LNCAP (cell line): ENCODE measurements at regions not wholly inside any gene's neighbourhood (a gene's known extent, or its start where the extent isn't known, plus 50 kb on each side); places are given as distances from the start of the nearest gene placed in this dataset.

Source experiments
- CTCF ChIP-seq: fragments of 450-650 bp; IDR thresholded peaks from 2 replicates; pipeline ENCODE4 v1.5.1; 2017; ENCODE audit warnings: mild to moderate bottlenecking

- TF ChIP-seq CTCF: no peak
These were observed 258.3 kb upstream of the TMPRSS15 start for GRCh38 chr21:18661842-18662241.

GRCh38 chr21:18663663-18664062, 260.1 kb upstream of the TMPRSS15 start:
- no peak for TF ChIP-seq CTCF

GRCh38 chr21:18666725-18667124, 263.1 kb upstream of the TMPRSS15 start:
- TF ChIP-seq CTCF: no peak

- TF ChIP-seq CTCF: no peak
These were observed 270.2 kb upstream of the TMPRSS15 start for GRCh38 chr21:18673789-18674188.

- TF ChIP-seq CTCF: no peak
These were observed 274.0 kb upstream of the TMPRSS15 start for GRCh38 chr21:18677632-18678031.

GRCh38 chr21:18705971-18706370, 302.4 kb upstream of the TMPRSS15 start:
- no peak for TF ChIP-seq CTCF

GRCh38 chr21:18711662-18712061, 308.1 kb upstream of the TMPRSS15 start:
- TF ChIP-seq CTCF: no peak

- no peak for TF ChIP-seq CTCF
These were observed 312.0 kb upstream of the TMPRSS15 start for GRCh38 chr21:18715606-18716005.
